ENCODE measurements at regions not wholly inside any gene's neighbourhood (a gene's known extent, or its start where the extent isn't known, plus 50 kb on each side); places are given as distances from the start of the nearest gene placed in this dataset.

- DNase-seq (ENCODE audit: low read depth, low spot score): no peak
- ChIA-PET CTCF (no interaction called here), POLR2A (no interaction called here)
- no peak overlapping the region for H3K4me3 ChIP-seq (ENCODE audit: low read depth, low read length)
- TF ChIP-seq CTCF (IDR thresholded peaks at IDR 0.05; ENCODE audit: insufficient read depth, low read length, missing control alignments): no peak
Observed at GRCh38 chr9:13487498-13487897, 208.0 kb upstream of the MPDZ start.

- DNase-seq (ENCODE audit: low read depth, low spot score): no peak
- no peak overlapping the region for H3K4me3 ChIP-seq (ENCODE audit: low read depth, low read length)
- POLR2A ChIA-PET: no interaction called here
- CTCF ChIA-PET: no interaction called here
- no peak for TF ChIP-seq CTCF (IDR thresholded peaks at IDR 0.05; ENCODE audit: insufficient read depth, low read length, missing control alignments)
Observed at GRCh38 chr9:13487071-13487470, 207.6 kb upstream of the MPDZ start.

DNA sequence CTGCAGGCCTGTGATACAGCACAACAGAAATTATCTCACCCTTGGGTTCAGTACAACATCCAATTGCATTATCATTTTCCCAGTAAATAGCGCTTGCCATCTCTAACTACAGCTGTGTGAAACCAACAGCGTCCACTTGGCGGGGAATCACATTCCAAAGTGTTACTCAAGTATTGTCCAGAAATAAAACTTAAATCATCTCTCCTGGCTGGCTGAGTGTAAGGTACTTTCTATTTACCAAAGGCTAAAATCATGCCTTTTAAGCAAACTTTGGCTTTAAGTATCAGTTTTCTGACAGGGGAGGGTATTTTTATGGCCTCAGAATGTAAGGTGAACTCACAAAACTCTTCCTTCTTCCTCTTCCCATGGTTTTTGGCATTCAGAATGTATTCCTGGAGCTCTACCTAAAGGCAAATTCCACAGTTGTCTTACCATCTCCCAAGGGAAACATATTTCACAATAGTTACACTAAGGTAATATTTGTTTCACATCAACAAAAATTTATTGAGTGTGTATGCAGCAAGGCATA, 205.6 kb upstream of the MPDZ start:
- no peak for DNase-seq (ENCODE audit: low read depth, low spot score)
- no peak overlapping the region for H3K4me3 ChIP-seq (ENCODE audit: low read depth, low read length)
- ChIA-PET POLR2A (no interaction called here), CTCF (no interaction called here)
- TF ChIP-seq CTCF (IDR thresholded peaks at IDR 0.05; ENCODE audit: insufficient read depth, low read length, missing control alignments): no peak

- TF ChIP-seq CTCF (IDR thresholded peaks at IDR 0.05; ENCODE audit: insufficient read depth, low read length, missing control alignments): no peak
- CTCF ChIA-PET: no interaction called here
- H3K4me3 ChIP-seq (ENCODE audit: low read depth, low read length): no peak overlapping the region
- DNase-seq (ENCODE audit: low read depth, low spot score): no peak
- POLR2A ChIA-PET: no interaction called here
Observed at GRCh38 chr9:13484186-13484585, 204.7 kb upstream of the MPDZ start.

- no peak for TF ChIP-seq CTCF (IDR thresholded peaks at IDR 0.05; ENCODE audit: insufficient read depth, low read length, missing control alignments)
- DNase-seq (ENCODE audit: low read depth, low spot score): no peak
- CTCF ChIA-PET: no interaction called here
- H3K4me3 ChIP-seq (ENCODE audit: low read depth, low read length): no peak overlapping the region
- POLR2A ChIA-PET: no interaction called here
Observed at GRCh38 chr9:13481274-13481673, 201.8 kb upstream of the MPDZ start.

- ChIA-PET CTCF (no interaction called here), POLR2A (no interaction called here)
- H3K4me3 ChIP-seq (ENCODE audit: low read depth, low read length): no peak overlapping the region
- no peak for TF ChIP-seq CTCF (IDR thresholded peaks at IDR 0.05; ENCODE audit: insufficient read depth, low read length, missing control alignments)
- no peak for DNase-seq (ENCODE audit: low read depth, low spot score)
Observed at GRCh38 chr9:13480693-13481092, 201.2 kb upstream of the MPDZ start.

Data from AG04449 (cell line).